ENCODE measurements at regions not wholly inside any gene's neighbourhood (a gene's known extent, or its start where the extent isn't known, plus 50 kb on each side); places are given as distances from the start of the nearest gene placed in this dataset.

DNA sequence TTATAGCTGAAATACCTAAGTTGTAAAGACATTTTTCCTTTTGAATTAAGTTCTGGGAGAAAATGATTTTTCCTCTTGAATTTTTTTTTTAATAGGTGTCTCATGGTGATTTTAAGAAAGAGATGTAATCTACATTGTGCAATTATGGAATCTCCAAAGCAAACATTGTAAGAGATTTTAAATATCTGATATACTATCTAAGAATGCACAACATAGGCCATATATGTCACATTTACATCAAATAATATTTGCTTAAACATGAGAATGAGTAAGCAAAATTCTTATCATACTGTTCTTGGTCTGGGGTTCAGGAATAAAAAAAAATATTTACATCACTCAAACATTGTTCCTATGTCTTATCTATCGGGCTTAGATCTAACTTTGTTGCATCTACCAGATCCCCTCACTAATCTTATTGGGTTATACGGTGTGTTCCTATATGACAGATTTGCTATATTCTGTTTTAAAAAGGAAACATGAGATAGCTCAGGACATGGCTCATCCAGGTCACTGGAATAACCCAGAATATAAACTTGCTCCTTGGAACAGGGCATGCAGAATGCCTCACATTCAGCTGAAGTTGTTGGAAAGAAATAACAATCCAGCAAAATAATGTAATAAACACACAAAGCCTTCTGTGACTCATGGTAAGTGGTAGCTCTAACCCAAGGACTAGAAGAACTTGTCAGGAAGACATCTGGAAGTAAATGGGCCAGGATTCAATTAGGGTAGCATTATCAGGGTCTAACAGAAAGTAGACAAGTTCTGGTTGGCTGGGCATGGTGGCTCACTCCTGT is 794.7 kb downstream of the IPMK start:
- H3K27ac ChIP-seq (ENCODE audit: low read length) = no peak overlapping the region
- H3K4me3 ChIP-seq (ENCODE audit: low read depth in 1 of 2, low read length in 2 of 2) = no peak overlapping the region
- H3K36me3 ChIP-seq (ENCODE audit: control insufficient read depth in 1 of 2, insufficient read depth in 2 of 2, low read length in 2 of 2) = no peaks in the 10 kb centered on the region
- no peaks in the 10 kb centered on the region for H3K9me3 ChIP-seq (ENCODE audit: control insufficient read depth in 1 of 2, low read length in 2 of 2)
- no peaks in the 10 kb centered on the region for H3K27me3 ChIP-seq (ENCODE audit: low read depth, low read length)
- H3K4me1 ChIP-seq (ENCODE audit: control insufficient read depth in 1 of 2, insufficient read depth in 2 of 2, low read length in 2 of 2) = no peaks in the 10 kb centered on the region

- no peak overlapping the region for H3K27ac ChIP-seq (ENCODE audit: low read length)
- H3K4me3 ChIP-seq (ENCODE audit: low read depth in 1 of 2, low read length in 2 of 2) = no peak overlapping the region
- no peaks in the 10 kb centered on the region for H3K27me3 ChIP-seq (ENCODE audit: low read depth, low read length)
- H3K36me3 ChIP-seq (ENCODE audit: control insufficient read depth in 1 of 2, insufficient read depth in 2 of 2, low read length in 2 of 2) = no peaks in the 10 kb centered on the region
- H3K4me1 ChIP-seq (ENCODE audit: control insufficient read depth in 1 of 2, insufficient read depth in 2 of 2, low read length in 2 of 2) = no peaks in the 10 kb centered on the region
- H3K9me3 ChIP-seq (ENCODE audit: control insufficient read depth in 1 of 2, low read length in 2 of 2) = peaks cover 0 to 3% of the 10 kb centered on the region in 2 donors
These were observed 798.7 kb downstream of the IPMK start for GRCh38 chr10:57468894-57469432.

- Histone ChIP-seq H3K27ac (ENCODE audit: low read length) (no peak overlapping the region), H3K9me3 (ENCODE audit: control insufficient read depth in 1 of 2, low read length in 2 of 2) (peaks cover 0 to 3% of the 10 kb centered on the region in 2 donors), H3K36me3 (ENCODE audit: control insufficient read depth in 1 of 2, insufficient read depth in 2 of 2, low read length in 2 of 2) (no peaks in the 10 kb centered on the region), H3K27me3 (ENCODE audit: low read depth, low read length) (no peaks in the 10 kb centered on the region), H3K4me3 (ENCODE audit: low read depth in 1 of 2, low read length in 2 of 2) (no peak overlapping the region), H3K4me1 (ENCODE audit: control insufficient read depth in 1 of 2, insufficient read depth in 2 of 2, low read length in 2 of 2) (no peaks in the 10 kb centered on the region)
These were observed 802.5 kb downstream of the IPMK start for GRCh38 chr10:57465155-57465554.

DNA sequence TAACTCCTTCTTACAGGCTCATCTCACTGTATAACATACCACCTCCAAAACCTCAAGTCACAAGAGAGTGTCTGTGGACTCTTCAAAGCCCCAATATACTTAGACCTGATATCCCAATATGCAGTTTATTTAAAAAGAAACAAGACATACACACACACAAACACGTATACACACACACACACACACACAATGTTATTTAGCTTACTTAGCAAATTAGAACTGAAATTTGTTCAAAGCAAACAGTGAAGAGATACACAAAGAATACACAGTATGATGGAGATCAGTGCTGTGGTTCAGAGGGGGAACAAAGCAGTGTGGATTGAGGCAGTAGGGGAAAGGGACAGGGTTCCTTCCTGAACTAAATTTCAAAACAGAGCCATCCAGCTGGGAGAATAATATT is 807.2 kb downstream of the IPMK start:
- Histone ChIP-seq H3K36me3 (ENCODE audit: control insufficient read depth in 1 of 2, insufficient read depth in 2 of 2, low read length in 2 of 2) (no peaks in the 10 kb centered on the region), H3K27ac (ENCODE audit: low read length) (no peak overlapping the region), H3K27me3 (ENCODE audit: low read depth, low read length) (no peaks in the 10 kb centered on the region), H3K4me3 (ENCODE audit: low read depth in 1 of 2, low read length in 2 of 2) (no peak overlapping the region), H3K9me3 (ENCODE audit: control insufficient read depth in 1 of 2, low read length in 2 of 2) (peaks cover 0 to 3% of the 10 kb centered on the region in 2 donors), H3K4me1 (ENCODE audit: control insufficient read depth in 1 of 2, insufficient read depth in 2 of 2, low read length in 2 of 2) (no peaks in the 10 kb centered on the region)

- H3K36me3 ChIP-seq (ENCODE audit: control insufficient read depth in 1 of 2, insufficient read depth in 2 of 2, low read length in 2 of 2) = no peaks in the 10 kb centered on the region
- no peaks in the 10 kb centered on the region for H3K4me1 ChIP-seq (ENCODE audit: control insufficient read depth in 1 of 2, insufficient read depth in 2 of 2, low read length in 2 of 2)
- H3K27me3 ChIP-seq (ENCODE audit: low read depth, low read length) = no peaks in the 10 kb centered on the region
- no peaks in the 10 kb centered on the region for H3K9me3 ChIP-seq (ENCODE audit: control insufficient read depth in 1 of 2, low read length in 2 of 2)
- no peak overlapping the region for H3K27ac ChIP-seq (ENCODE audit: low read length)
- no peak overlapping the region for H3K4me3 ChIP-seq (ENCODE audit: low read depth in 1 of 2, low read length in 2 of 2)
These were observed 809.7 kb downstream of the IPMK start for GRCh38 chr10:57457972-57458512.

- H3K4me3 ChIP-seq (ENCODE audit: low read depth in 1 of 2, low read length in 2 of 2) = no peak overlapping the region
- no peaks in the 10 kb centered on the region for H3K4me1 ChIP-seq (ENCODE audit: control insufficient read depth in 1 of 2, insufficient read depth in 2 of 2, low read length in 2 of 2)
- no peak overlapping the region for H3K27ac ChIP-seq (ENCODE audit: low read length)
- no peaks in the 10 kb centered on the region for H3K9me3 ChIP-seq (ENCODE audit: control insufficient read depth in 1 of 2, low read length in 2 of 2)
- no peaks in the 10 kb centered on the region for H3K36me3 ChIP-seq (ENCODE audit: control insufficient read depth in 1 of 2, insufficient read depth in 2 of 2, low read length in 2 of 2)
- no peaks in the 10 kb centered on the region for H3K27me3 ChIP-seq (ENCODE audit: low read depth, low read length)
These were observed 837.3 kb downstream of the IPMK start for GRCh38 chr10:57430376-57430775.

- no peaks in the 10 kb centered on the region for H3K27me3 ChIP-seq (ENCODE audit: low read depth, low read length)
- no peaks in the 10 kb centered on the region for H3K4me1 ChIP-seq (ENCODE audit: control insufficient read depth in 1 of 2, insufficient read depth in 2 of 2, low read length in 2 of 2)
- no peak overlapping the region for H3K27ac ChIP-seq (ENCODE audit: low read length)
- no peaks in the 10 kb centered on the region for H3K36me3 ChIP-seq (ENCODE audit: control insufficient read depth in 1 of 2, insufficient read depth in 2 of 2, low read length in 2 of 2)
- no peak overlapping the region for H3K4me3 ChIP-seq (ENCODE audit: low read depth in 1 of 2, low read length in 2 of 2)
- no peaks in the 10 kb centered on the region for H3K9me3 ChIP-seq (ENCODE audit: control insufficient read depth in 1 of 2, low read length in 2 of 2)
These were observed 846.8 kb downstream of the IPMK start for GRCh38 chr10:57420881-57421280.

- no peaks in the 10 kb centered on the region for H3K4me1 ChIP-seq (ENCODE audit: control insufficient read depth in 1 of 2, insufficient read depth in 2 of 2, low read length in 2 of 2)
- no peaks in the 10 kb centered on the region for H3K9me3 ChIP-seq (ENCODE audit: control insufficient read depth in 1 of 2, low read length in 2 of 2)
- H3K36me3 ChIP-seq (ENCODE audit: control insufficient read depth in 1 of 2, insufficient read depth in 2 of 2, low read length in 2 of 2) = no peaks in the 10 kb centered on the region
- no peak overlapping the region for H3K4me3 ChIP-seq (ENCODE audit: low read depth in 1 of 2, low read length in 2 of 2)
- H3K27me3 ChIP-seq (ENCODE audit: low read depth, low read length) = no peaks in the 10 kb centered on the region
- no peak overlapping the region for H3K27ac ChIP-seq (ENCODE audit: low read length)
These were observed 849.2 kb downstream of the IPMK start for GRCh38 chr10:57418476-57418875.

- Histone ChIP-seq H3K27me3 (ENCODE audit: low read depth, low read length) (no peaks in the 10 kb centered on the region), H3K9me3 (ENCODE audit: control insufficient read depth in 1 of 2, low read length in 2 of 2) (no peaks in the 10 kb centered on the region), H3K27ac (ENCODE audit: low read length) (no peak overlapping the region), H3K4me3 (ENCODE audit: low read depth in 1 of 2, low read length in 2 of 2) (no peak overlapping the region), H3K36me3 (ENCODE audit: control insufficient read depth in 1 of 2, insufficient read depth in 2 of 2, low read length in 2 of 2) (no peaks in the 10 kb centered on the region), H3K4me1 (ENCODE audit: control insufficient read depth in 1 of 2, insufficient read depth in 2 of 2, low read length in 2 of 2) (no peaks in the 10 kb centered on the region)
These were observed 871.8 kb downstream of the IPMK start for GRCh38 chr10:57395923-57396322.

DNA sequence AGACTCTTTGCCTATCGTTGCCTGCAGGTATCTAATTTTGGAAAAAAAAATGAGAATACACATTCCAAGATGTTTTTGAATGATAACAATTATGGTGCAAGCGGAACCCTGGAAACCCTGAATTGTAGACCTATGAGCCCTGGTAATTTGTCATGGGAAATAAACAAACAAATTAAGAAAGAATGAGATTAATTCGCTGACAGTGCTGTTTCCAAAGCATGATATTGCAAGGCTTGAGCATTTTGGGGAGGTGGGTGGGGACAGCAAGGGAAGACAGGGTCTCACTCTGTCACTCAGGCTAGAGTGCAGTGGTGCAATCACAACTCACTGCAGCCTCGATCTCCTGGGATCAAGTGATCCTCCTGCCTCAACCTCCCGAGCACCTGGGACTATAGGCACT is 900.3 kb downstream of the IPMK start:
- Histone ChIP-seq H3K27me3 (ENCODE audit: low read depth, low read length) (no peaks in the 10 kb centered on the region), H3K4me1 (ENCODE audit: control insufficient read depth in 1 of 2, insufficient read depth in 2 of 2, low read length in 2 of 2) (no peaks in the 10 kb centered on the region), H3K4me3 (ENCODE audit: low read depth in 1 of 2, low read length in 2 of 2) (no peak overlapping the region), H3K36me3 (ENCODE audit: control insufficient read depth in 1 of 2, insufficient read depth in 2 of 2, low read length in 2 of 2) (no peaks in the 10 kb centered on the region), H3K27ac (ENCODE audit: low read length) (no peak overlapping the region), H3K9me3 (ENCODE audit: control insufficient read depth in 1 of 2, low read length in 2 of 2) (peaks cover 0 to 3% of the 10 kb centered on the region in 2 donors)

- no peaks in the 10 kb centered on the region for H3K9me3 ChIP-seq (ENCODE audit: control insufficient read depth in 1 of 2, low read length in 2 of 2)
- H3K27ac ChIP-seq (ENCODE audit: low read length) = no peak overlapping the region
- no peaks in the 10 kb centered on the region for H3K27me3 ChIP-seq (ENCODE audit: low read depth, low read length)
- H3K36me3 ChIP-seq (ENCODE audit: control insufficient read depth in 1 of 2, insufficient read depth in 2 of 2, low read length in 2 of 2) = no peaks in the 10 kb centered on the region
- H3K4me3 ChIP-seq (ENCODE audit: low read depth in 1 of 2, low read length in 2 of 2) = no peak overlapping the region
- no peaks in the 10 kb centered on the region for H3K4me1 ChIP-seq (ENCODE audit: control insufficient read depth in 1 of 2, insufficient read depth in 2 of 2, low read length in 2 of 2)
These were observed 904.9 kb downstream of the IPMK start for GRCh38 chr10:57362811-57363210.
